ENCODE measurements at regions not wholly inside any gene's neighbourhood (a gene's known extent, or its start where the extent isn't known, plus 50 kb on each side); places are given as distances from the start of the nearest gene placed in this dataset.

GRCh38 chr9:107890921-107891465 is 401.4 kb upstream of the KLF4 start:
- TF ChIP-seq IKZF3 (tag by site-specific recombination; IDR thresholded peaks at IDR 0.05), result no peak
- no peak for TF ChIP-seq ZBTB26 (tag by site-specific recombination; optimal IDR thresholded peaks at IDR 0.05)
- no peak for TF ChIP-seq ZNF704 (tag by site-specific recombination; IDR thresholded peaks at IDR 0.05)
- no peak for TF ChIP-seq ZNF558 (tag by site-specific recombination; IDR thresholded peaks at IDR 0.05)
- TF ChIP-seq CTCF (tag by site-specific recombination; IDR thresholded peaks at IDR 0.05), result no peak
- TF ChIP-seq ZNF274 (IDR thresholded peaks at IDR 0.05; ENCODE audit: low read length), result no peak
- TF ChIP-seq ZNF274 (tag by site-specific recombination; IDR thresholded peaks at IDR 0.05; ENCODE audit: borderline replicate concordance), result no peak
- no peak for TF ChIP-seq ZNF488 (tag by site-specific recombination; IDR thresholded peaks at IDR 0.05)
- TF ChIP-seq ZSCAN5A (tag by site-specific recombination; IDR thresholded peaks at IDR 0.05), result no peak
- TF ChIP-seq ZNF76 (tag by site-specific recombination; IDR thresholded peaks at IDR 0.05; ENCODE audit: borderline replicate concordance, low read depth), result no peak
- no peak for TF ChIP-seq KLF16 (tag by site-specific recombination; IDR thresholded peaks at IDR 0.05)
- no peak for TF ChIP-seq ZSCAN18 (tag by site-specific recombination; IDR thresholded peaks at IDR 0.05)
- TF ChIP-seq ZNF350 (tag by site-specific recombination; IDR thresholded peaks at IDR 0.05), result no peak
- TF ChIP-seq ZNF2 (tag by site-specific recombination; IDR thresholded peaks at IDR 0.05), result no peak
